IMR-90 (cell line): ENCODE measurements at regions not wholly inside any gene's neighbourhood (a gene's known extent, or its start where the extent isn't known, plus 50 kb on each side); places are given as distances from the start of the nearest gene placed in this dataset.

Experiments
- CHD1 ChIP-seq: IDR thresholded peaks from 2 replicates; pipeline ENCODE4 v1.6.1; 2012; ENCODE audit warnings: low read depth, low read length, improper control_type of control experiment
- CTCF ChIP-seq: conservative IDR thresholded peaks from 2 replicates; pipeline ENCODE4 v1.5.1; 2012; ENCODE audit warnings: mild to moderate bottlenecking, low read depth, low read length, improper control_type of control experiment
- MXI1 ChIP-seq: IDR thresholded peaks from 2 replicates; pipeline ENCODE4 v1.6.1; 2012; ENCODE audit warnings: low read depth, mild to moderate bottlenecking, low read length, moderate library complexity, borderline replicate concordance
- POLR2A ChIP-seq: IDR thresholded peaks from 2 replicates; pipeline ENCODE4 v1.6.1; 2012; ENCODE audit warnings: mild to moderate bottlenecking, low read depth, low read length
- RFX5 ChIP-seq: IDR thresholded peaks from 2 replicates; pipeline ENCODE4 v1.8.0; 2012; ENCODE audit warnings: low read depth, mild to moderate bottlenecking, low read length, moderate library complexity
- SMC3 ChIP-seq: fragments of 150-350 bp; IDR thresholded peaks from 2 replicates; pipeline ENCODE4 v1.6.1; 2016; ENCODE audit warnings: low read depth, mild to moderate bottlenecking, antibody characterized with exemption, low read length, moderate library complexity
- USF2 ChIP-seq: fragments of 150-350 bp; IDR thresholded peaks from 2 replicates; pipeline ENCODE4 v1.6.1; 2017; ENCODE audit warnings: mild to moderate bottlenecking, antibody characterized with exemption, low read length, low read depth

GRCh38 chr12:105466231-105466900 is 135.9 kb downstream of the C12orf75 start:
- TF ChIP-seq SMC3 (no peak), CHD1 (no peak), CTCF (no peak), POLR2A (no peak), MXI1 (no peak), USF2 (no peak), RFX5 (no peak)
